ENCODE measurements at regions not wholly inside any gene's neighbourhood (a gene's known extent, or its start where the extent isn't known, plus 50 kb on each side); places are given as distances from the start of the nearest gene placed in this dataset.
A peak's percentile ranks its signal among the peaks of the same experiment; 100 is the strongest.

GRCh38 chr13:64470751-64471150, 2759.4 kb downstream of the PCDH9 start:
- Histone ChIP-seq H3K4me3 (no peak overlapping the region), H3K9me3 (no peaks in the 10 kb centered on the region), H3K36me3 (no peaks in the 10 kb centered on the region), H3K4me1 (replicated peaks) (no peaks in the 10 kb centered on the region), H3K27me3 (replicated peaks; ENCODE audit: insufficient read depth) (no peaks in the 10 kb centered on the region), H3K27ac (no peak overlapping the region)
- TF ChIP-seq POLR2AphosphoS5 (IDR thresholded peaks at IDR 0.05) (no peak), CTCF (IDR thresholded peaks at IDR 0.05) (no peak), POLR2A (IDR thresholded peaks at IDR 0.05) (no peak)
- intact Hi-C loops (cut with DNase I): no loop called here
- WGBS: 67% methylated on average over 1 of the region's 1 CpG
- DNase-seq (ENCODE audit: low spot score): no peak

GRCh38 chr13:64459778-64460177, 2770.4 kb downstream of the PCDH9 start:
- no peak for TF ChIP-seq POLR2A (IDR thresholded peaks at IDR 0.05)
- TF ChIP-seq POLR2AphosphoS5 (IDR thresholded peaks at IDR 0.05): peak; percentile 54
- TF ChIP-seq CTCF (IDR thresholded peaks at IDR 0.05): no peak
- H3K9me3 ChIP-seq: no peaks in the 10 kb centered on the region
- no peaks in the 10 kb centered on the region for H3K27me3 ChIP-seq (replicated peaks; ENCODE audit: insufficient read depth)
- no peaks in the 10 kb centered on the region for H3K4me1 ChIP-seq (replicated peaks)
- no peaks in the 10 kb centered on the region for H3K36me3 ChIP-seq
- intact Hi-C loops (cut with DNase I): no loop called here
- no peak for DNase-seq (ENCODE audit: low spot score)
- no peak overlapping the region for H3K27ac ChIP-seq
- H3K4me3 ChIP-seq: no peak overlapping the region
- 61% methylated on average over 3 of the region's 3 CpGs for WGBS

GRCh38 chr13:64457976-64458375, 2772.2 kb downstream of the PCDH9 start:
- no peak overlapping the region for H3K4me3 ChIP-seq
- intact Hi-C loops (cut with DNase I): no loop called here
- H3K36me3 ChIP-seq: no peaks in the 10 kb centered on the region
- H3K27me3 ChIP-seq (replicated peaks; ENCODE audit: insufficient read depth): no peaks in the 10 kb centered on the region
- DNase-seq (ENCODE audit: low spot score): no peak
- no peaks in the 10 kb centered on the region for H3K9me3 ChIP-seq
- no peak for TF ChIP-seq CTCF (IDR thresholded peaks at IDR 0.05)
- TF ChIP-seq POLR2A (IDR thresholded peaks at IDR 0.05): no peak
- TF ChIP-seq POLR2AphosphoS5 (IDR thresholded peaks at IDR 0.05): no peak
- H3K27ac ChIP-seq: no peak overlapping the region
- H3K4me1 ChIP-seq (replicated peaks): no peaks in the 10 kb centered on the region

- no peak for TF ChIP-seq POLR2A (IDR thresholded peaks at IDR 0.05)
- Histone ChIP-seq H3K4me3 (no peak overlapping the region), H3K27me3 (replicated peaks; ENCODE audit: insufficient read depth) (no peaks in the 10 kb centered on the region), H3K9me3 (no peaks in the 10 kb centered on the region), H3K27ac (no peak overlapping the region), H3K36me3 (no peaks in the 10 kb centered on the region), H3K4me1 (replicated peaks) (no peaks in the 10 kb centered on the region)
- no peak for DNase-seq (ENCODE audit: low spot score)
- intact Hi-C loops (cut with DNase I): no loop called here
- 77% methylated on average over 2 of the region's 2 CpGs for WGBS
Observed at GRCh38 chr13:64455124-64455523, 2775.0 kb downstream of the PCDH9 start.

GRCh38 chr13:64453831-64454230, 2776.3 kb downstream of the PCDH9 start:
- intact Hi-C loops (cut with DNase I): no loop called here
- Histone ChIP-seq H3K4me3 (no peak overlapping the region), H3K9me3 (no peaks in the 10 kb centered on the region), H3K36me3 (no peaks in the 10 kb centered on the region), H3K27me3 (replicated peaks; ENCODE audit: insufficient read depth) (no peaks in the 10 kb centered on the region), H3K27ac (no peak overlapping the region), H3K4me1 (replicated peaks) (no peaks in the 10 kb centered on the region)
- TF ChIP-seq CTCF (IDR thresholded peaks at IDR 0.05): no peak
- TF ChIP-seq POLR2A (IDR thresholded peaks at IDR 0.05): no peak
- WGBS: 68% methylated on average over 4 of the region's 4 CpGs
- no peak for DNase-seq (ENCODE audit: low spot score)

Measured in prostate gland (tissue), 2 donors.